ENCODE measurements at regions not wholly inside any gene's neighbourhood (a gene's known extent, or its start where the extent isn't known, plus 50 kb on each side); places are given as distances from the start of the nearest gene placed in this dataset.

- H3K36me3 ChIP-seq (ENCODE audit: control insufficient read depth, insufficient read depth, low read length), result no peaks in the 10 kb centered on the region
- DNase-seq (ENCODE audit: low read depth), result no peak
- no peak for TF ChIP-seq CTCF (IDR thresholded peaks at IDR 0.05; ENCODE audit: insufficient read depth, low read length, poor library complexity, severe bottlenecking)
- no peaks in the 10 kb centered on the region for H3K27me3 ChIP-seq (ENCODE audit: control insufficient read depth, insufficient read depth, low read length)
- H3K4me3 ChIP-seq (ENCODE audit: low read depth, low read length), result no peak overlapping the region
Measured at GRCh38 chr2:180734382-180734781, 246.0 kb upstream of the UBE2E3 start.

- H3K27me3 ChIP-seq (ENCODE audit: control insufficient read depth, insufficient read depth, low read length), result no peaks in the 10 kb centered on the region
- no peak overlapping the region for H3K4me3 ChIP-seq (ENCODE audit: low read depth, low read length)
- DNase-seq (ENCODE audit: low read depth), result no peak
- no peak for TF ChIP-seq CTCF (IDR thresholded peaks at IDR 0.05; ENCODE audit: insufficient read depth, low read length, poor library complexity, severe bottlenecking)
- H3K36me3 ChIP-seq (ENCODE audit: control insufficient read depth, insufficient read depth, low read length), result no peaks in the 10 kb centered on the region
Measured at GRCh38 chr2:180733330-180733729, 247.1 kb upstream of the UBE2E3 start.

- no peak for TF ChIP-seq CTCF (IDR thresholded peaks at IDR 0.05; ENCODE audit: insufficient read depth, low read length, poor library complexity, severe bottlenecking)
- Histone ChIP-seq H3K27me3 (ENCODE audit: control insufficient read depth, insufficient read depth, low read length) (no peaks in the 10 kb centered on the region), H3K4me3 (ENCODE audit: low read depth, low read length) (no peak overlapping the region), H3K36me3 (ENCODE audit: control insufficient read depth, insufficient read depth, low read length) (no peaks in the 10 kb centered on the region)
- DNase-seq (ENCODE audit: low read depth), result no peak
Measured at GRCh38 chr2:180732337-180732736, 248.1 kb upstream of the UBE2E3 start.

- Histone ChIP-seq H3K36me3 (ENCODE audit: control insufficient read depth, insufficient read depth, low read length) (no peaks in the 10 kb centered on the region), H3K4me3 (ENCODE audit: low read depth, low read length) (no peak overlapping the region), H3K27me3 (ENCODE audit: control insufficient read depth, insufficient read depth, low read length) (no peaks in the 10 kb centered on the region)
- TF ChIP-seq CTCF (IDR thresholded peaks at IDR 0.05; ENCODE audit: insufficient read depth, low read length, poor library complexity, severe bottlenecking), result no peak
- no peak for DNase-seq (ENCODE audit: low read depth)
Measured at GRCh38 chr2:180730976-180731375, 249.4 kb upstream of the UBE2E3 start.

- Histone ChIP-seq H3K27me3 (ENCODE audit: control insufficient read depth, insufficient read depth, low read length) (no peaks in the 10 kb centered on the region), H3K4me3 (ENCODE audit: low read depth, low read length) (no peak overlapping the region)
Measured at GRCh38 chr2:180728928-180729559, 251.4 kb upstream of the UBE2E3 start.

More at GRCh38 chr2:180728928-180729559, 251.4 kb upstream of the UBE2E3 start:
- peak; percentile 76 for DNase-seq (ENCODE audit: low read depth)
- TF ChIP-seq CTCF (IDR thresholded peaks at IDR 0.05; ENCODE audit: insufficient read depth, low read length, poor library complexity, severe bottlenecking), result no peak
- H3K36me3 ChIP-seq (ENCODE audit: control insufficient read depth, insufficient read depth, low read length), result no peaks in the 10 kb centered on the region

All from kidney epithelial cell (primary cell).